ENCODE measurements at regions not wholly inside any gene's neighbourhood (a gene's known extent, or its start where the extent isn't known, plus 50 kb on each side); places are given as distances from the start of the nearest gene placed in this dataset.

DNA sequence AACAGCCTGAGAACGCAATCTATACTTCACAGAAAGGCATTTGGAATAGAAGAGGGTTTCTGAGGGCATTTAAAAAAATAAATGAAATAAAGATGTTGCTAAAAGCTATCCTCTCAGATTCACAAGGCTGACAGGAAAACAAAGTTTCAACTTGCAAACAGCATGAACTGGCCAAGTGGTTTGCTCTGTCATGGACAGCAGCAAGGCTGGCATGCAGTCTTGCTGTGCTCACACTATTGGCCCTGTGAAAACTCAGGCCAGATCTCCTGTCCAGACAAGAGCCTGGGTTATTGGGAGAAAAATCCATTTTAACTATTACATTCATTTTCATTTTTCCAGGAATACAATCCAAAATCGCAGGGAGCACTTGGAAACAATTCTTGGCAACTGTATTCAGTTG lies 506.2 kb upstream of the SLC35B3 start:
- Histone ChIP-seq H3K27ac (ENCODE audit: insufficient read depth, low read length) (no peak overlapping the region), H3K9me1 (ENCODE audit: insufficient read depth, low read length) (no peaks in the 10 kb centered on the region), H3K23ac (ENCODE audit: low read depth, low read length) (no peak overlapping the region), H3K4me2 (ENCODE audit: low read depth, low read length) (no peak overlapping the region), H3K4me3 (ENCODE audit: insufficient read depth, low read depth, low read length) (no peak overlapping the region), H2AK5ac (ENCODE audit: low read depth, low read length) (no peak overlapping the region), H4K91ac (ENCODE audit: insufficient read depth, low read depth, low read length) (no peak overlapping the region), H2BK15ac (ENCODE audit: low read depth, low read length) (no peak overlapping the region), H2BK5ac (ENCODE audit: low read depth, low read length, poor library complexity, severe bottlenecking) (no peak overlapping the region), H3K9ac (ENCODE audit: low read depth, low read length) (no peak overlapping the region), H3K27me3 (ENCODE audit: control insufficient read depth, insufficient read depth, low read length) (no peaks in the 10 kb centered on the region), H3K56ac (ENCODE audit: extremely low read depth, insufficient read depth, low read length) (no peak overlapping the region), H2AFZ (replicated peaks; ENCODE audit: low read length, poor library complexity) (no peak overlapping the region), H4K8ac (ENCODE audit: low read depth in 2 of 2, low read length in 2 of 2) (no peak overlapping the region), H4K20me1 (ENCODE audit: insufficient read depth, low read length) (no peaks in the 10 kb centered on the region), H4K5ac (ENCODE audit: low read depth, low read length) (no peak overlapping the region), H3K18ac (ENCODE audit: low read depth, low read length) (no peak overlapping the region), H3K9me3 (ENCODE audit: control insufficient read depth, insufficient read depth, low read length) (peaks cover 9% of the 10 kb centered on the region), H3K4me1 (ENCODE audit: control insufficient read depth, insufficient read depth, low read length) (no peaks in the 10 kb centered on the region), H2BK20ac (ENCODE audit: low read depth, low read length) (no peak overlapping the region), H2AK9ac (replicated peaks; ENCODE audit: low read depth, low read length, poor library complexity) (no peak overlapping the region), H2BK120ac (ENCODE audit: low read depth, low read length) (no peak overlapping the region), H3K79me1 (ENCODE audit: low read depth in 1 of 2, low read length in 2 of 2) (no peaks in the 10 kb centered on the region), H3K36me3 (ENCODE audit: control insufficient read depth, insufficient read depth, low read length) (no peaks in the 10 kb centered on the region), H3K14ac (replicated peaks; ENCODE audit: low read depth, low read length) (no peak overlapping the region), H3K4ac (ENCODE audit: low read depth, low read length) (no peak overlapping the region)
- ChIA-PET CTCF (no interaction called here), POLR2A (ENCODE audit: unreplicated experiment) (no interaction called here)
- ATAC-seq (ENCODE audit: low read depth) (no peak), DNase-seq (no peak)
- intact Hi-C loops (cut with micrococcal nuclease) (no loop called here), in situ Hi-C loops (cut with MboI; ENCODE audit: low sequenced_read_pairs) (no loop called here), dilution Hi-C loops (cut with HindIII; ENCODE audit: low sequenced_read_pairs, unreplicated experiment) (no loop called here)
- TF ChIP-seq RCOR1 (IDR thresholded peaks at IDR 0.05; ENCODE audit: insufficient replicate concordance, low read length): no peak
- no peak for TF ChIP-seq FOS (IDR thresholded peaks at IDR 0.05; ENCODE audit: low read depth, low read length)
- no peak for TF ChIP-seq SMC3 (IDR thresholded peaks at IDR 0.05; ENCODE audit: low read depth, low read length)
- BruUV-seq (replicated peaks): no TSS peak
- WGBS, 2 experiments (ENCODE audit: extremely low coverage in 2 of 2, insufficient read length in 1 of 2): no CpG with 5 or more reads among the region's 2 CpGs
